Retinal pigment epithelial cell (primary cell): ENCODE measurements at regions not wholly inside any gene's neighbourhood (a gene's known extent, or its start where the extent isn't known, plus 50 kb on each side); places are given as distances from the start of the nearest gene placed in this dataset.

Experiments used
- DNase-seq: peaks from one replicate; pipeline ENCODE4 v3.0.0-alpha.2; 2010; ENCODE audit warnings: low read depth
- H3K4me3 ChIP-seq: 2 replicates; pipeline ENCODE4 v1.5.1; 2011; ENCODE audit warnings: mild to moderate bottlenecking, low read length, control low read depth, moderate library complexity
- CTCF ChIP-seq: conservative IDR thresholded peaks from 2 replicates; pipeline ENCODE4 v1.5.1; 2011; ENCODE audit warnings: low read depth, low read length, control low read depth, inconsistent platforms

GRCh38 chr13:107882708-107883560, 332.4 kb downstream of the LIG4 start:
- no peak overlapping the region for H3K4me3 ChIP-seq
- TF ChIP-seq CTCF, result no peak
- no peak for DNase-seq

GRCh38 chr13:107881362-107881761, 334.0 kb downstream of the LIG4 start:
- no peak for TF ChIP-seq CTCF
- DNase-seq, result no peak
- no peak overlapping the region for H3K4me3 ChIP-seq

GRCh38 chr13:107874456-107874855, 340.9 kb downstream of the LIG4 start:
- DNase-seq, result no peak
- no peak overlapping the region for H3K4me3 ChIP-seq
- TF ChIP-seq CTCF, result no peak

DNA sequence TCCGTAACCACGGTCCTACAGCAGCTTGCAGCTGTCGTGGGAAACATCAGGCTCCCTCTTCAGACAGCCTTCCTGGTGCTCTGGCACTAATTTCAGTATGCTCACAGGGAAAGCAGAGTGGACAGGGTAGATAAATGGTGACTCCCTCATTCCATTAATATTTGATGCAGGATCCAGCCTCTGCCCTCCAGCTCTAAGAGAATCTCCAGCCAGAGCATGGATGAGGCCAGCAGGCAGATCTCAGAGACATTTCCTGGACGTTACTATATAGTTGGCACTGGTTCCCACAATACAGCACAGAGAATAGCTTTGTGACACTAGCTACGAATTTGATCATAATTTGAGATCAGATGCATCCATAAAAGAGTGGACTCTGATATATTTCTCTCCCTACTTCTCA, 341.4 kb downstream of the LIG4 start:
- TF ChIP-seq CTCF, result no peak
- DNase-seq, result no peak
- no peak overlapping the region for H3K4me3 ChIP-seq

- DNase-seq, result no peak
- TF ChIP-seq CTCF, result no peak
- H3K4me3 ChIP-seq, result no peak overlapping the region
Observed at GRCh38 chr13:107870400-107870799, 344.9 kb downstream of the LIG4 start.

- H3K4me3 ChIP-seq, result peak overlapping the region; percentile 87
- DNase-seq, result no peak
- TF ChIP-seq CTCF, result peak; percentile 77
Observed at GRCh38 chr13:107867701-107868661, 347.4 kb downstream of the LIG4 start.
